ENCODE measurements at regions not wholly inside any gene's neighbourhood (a gene's known extent, or its start where the extent isn't known, plus 50 kb on each side); places are given as distances from the start of the nearest gene placed in this dataset.

DNA sequence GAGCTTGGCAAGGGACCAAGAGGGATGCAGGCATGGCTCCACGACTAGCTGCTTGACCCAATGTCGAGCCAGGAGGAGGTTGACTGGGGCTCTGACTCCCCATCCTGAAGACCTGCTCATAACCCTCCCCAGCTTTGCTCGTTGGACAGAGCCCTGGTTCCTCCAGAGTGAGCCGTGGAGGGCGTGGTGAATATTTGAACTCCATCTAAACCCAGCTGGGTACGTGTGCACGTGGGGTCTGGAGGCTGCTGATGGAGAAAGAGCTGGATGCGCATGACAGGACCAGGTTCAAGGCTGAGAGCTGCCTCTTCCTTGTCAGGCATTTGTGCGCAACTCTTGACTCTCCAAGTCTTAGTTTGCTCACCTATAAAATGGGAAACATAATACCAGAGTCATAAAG, 282.8 kb downstream of the TLE3 start:
- TF ChIP-seq, protein P1, sequence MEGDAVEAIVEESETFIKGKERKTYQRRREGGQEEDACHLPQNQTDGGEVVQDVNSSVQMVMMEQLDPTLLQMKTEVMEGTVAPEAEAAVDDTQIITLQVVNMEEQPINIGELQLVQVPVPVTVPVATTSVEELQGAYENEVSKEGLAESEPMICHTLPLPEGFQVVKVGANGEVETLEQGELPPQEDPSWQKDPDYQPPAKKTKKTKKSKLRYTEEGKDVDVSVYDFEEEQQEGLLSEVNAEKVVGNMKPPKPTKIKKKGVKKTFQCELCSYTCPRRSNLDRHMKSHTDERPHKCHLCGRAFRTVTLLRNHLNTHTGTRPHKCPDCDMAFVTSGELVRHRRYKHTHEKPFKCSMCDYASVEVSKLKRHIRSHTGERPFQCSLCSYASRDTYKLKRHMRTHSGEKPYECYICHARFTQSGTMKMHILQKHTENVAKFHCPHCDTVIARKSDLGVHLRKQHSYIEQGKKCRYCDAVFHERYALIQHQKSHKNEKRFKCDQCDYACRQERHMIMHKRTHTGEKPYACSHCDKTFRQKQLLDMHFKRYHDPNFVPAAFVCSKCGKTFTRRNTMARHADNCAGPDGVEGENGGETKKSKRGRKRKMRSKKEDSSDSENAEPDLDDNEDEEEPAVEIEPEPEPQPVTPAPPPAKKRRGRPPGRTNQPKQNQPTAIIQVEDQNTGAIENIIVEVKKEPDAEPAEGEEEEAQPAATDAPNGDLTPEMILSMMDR (IDR thresholded peaks at IDR 0.05), result no peak
- TF ChIP-seq POLR2A (IDR thresholded peaks at IDR 0.05), result no peak
- no peak for TF ChIP-seq EP300 (IDR thresholded peaks at IDR 0.05)

Data from tibial nerve (tissue), 4 donors.